Adipocyte (in vitro differentiated cells): ENCODE measurements at regions not wholly inside any gene's neighbourhood (a gene's known extent, or its start where the extent isn't known, plus 50 kb on each side); places are given as distances from the start of the nearest gene placed in this dataset.

Experiments used
- DNase-seq: peaks from one replicate; pipeline ENCODE4 v3.0.0-alpha.2; 2015; ENCODE audit warnings: low read depth
- H3K27me3 ChIP-seq: replicated peaks from 2 replicates; pipeline ENCODE4 v1.7.0; 2013; ENCODE audit warnings: mild to moderate bottlenecking, low read length, moderate library complexity; ENCODE audit not compliant: control insufficient read depth, insufficient read depth
- H3K36me3 ChIP-seq: 2 replicates; pipeline ENCODE4 v1.7.0; 2013; ENCODE audit warnings: low read length, mild to moderate bottlenecking, moderate library complexity; ENCODE audit not compliant: control insufficient read depth, insufficient read depth, severe bottlenecking
- H3K4me1 ChIP-seq: 2 replicates; pipeline ENCODE4 v1.7.0; 2013; ENCODE audit warnings: mild to moderate bottlenecking, low read length, moderate library complexity; ENCODE audit not compliant: control insufficient read depth, insufficient read depth
- H3K4me3 ChIP-seq: 2 replicates; pipeline ENCODE4 v1.7.0; 2013; ENCODE audit warnings: mild to moderate bottlenecking, low read length, moderate library complexity
- H3K9ac ChIP-seq: 2 replicates; pipeline ENCODE4 v1.7.0; 2013; ENCODE audit warnings: mild to moderate bottlenecking, low read length, moderate library complexity
- H3K9me3 ChIP-seq: 2 replicates; pipeline ENCODE4 v1.7.0; 2013; ENCODE audit warnings: mild to moderate bottlenecking, low read length, moderate library complexity; ENCODE audit not compliant: control insufficient read depth

- Histone ChIP-seq H3K36me3 (no peaks in the 10 kb centered on the region), H3K27me3 (no peaks in the 10 kb centered on the region), H3K9ac (no peak overlapping the region), H3K9me3 (no peaks in the 10 kb centered on the region), H3K4me3 (no peak overlapping the region), H3K4me1 (peaks cover 8% of the 10 kb centered on the region)
- DNase-seq = no peak
Measured at GRCh38 chr10:6783471-6783870, 203.4 kb upstream of the PRKCQ start.

- Histone ChIP-seq H3K27me3 (no peaks in the 10 kb centered on the region), H3K9me3 (no peaks in the 10 kb centered on the region), H3K9ac (no peak overlapping the region), H3K4me3 (no peak overlapping the region), H3K36me3 (no peaks in the 10 kb centered on the region), H3K4me1 (peaks cover 8% of the 10 kb centered on the region)
- no peak for DNase-seq
Measured at GRCh38 chr10:6782378-6782777, 202.3 kb upstream of the PRKCQ start.

GRCh38 chr10:6781133-6781770 lies 201.2 kb upstream of the PRKCQ start:
- Histone ChIP-seq H3K9me3 (no peaks in the 10 kb centered on the region), H3K9ac (no peak overlapping the region), H3K27me3 (peaks cover 2% of the 10 kb centered on the region), H3K36me3 (no peaks in the 10 kb centered on the region), H3K4me3 (no peak overlapping the region), H3K4me1 (peaks cover 3% of the 10 kb centered on the region)
- DNase-seq = no peak

- no peak for DNase-seq
- no peak overlapping the region for H3K4me3 ChIP-seq
- no peak overlapping the region for H3K9ac ChIP-seq
- no peaks in the 10 kb centered on the region for H3K9me3 ChIP-seq
- H3K4me1 ChIP-seq = peaks cover 3% of the 10 kb centered on the region
- no peaks in the 10 kb centered on the region for H3K36me3 ChIP-seq
- H3K27me3 ChIP-seq = peaks cover 10% of the 10 kb centered on the region
Measured at GRCh38 chr10:6780008-6780677, 200.1 kb upstream of the PRKCQ start.

GRCh38 chr10:6778992-6779701 lies 199.1 kb upstream of the PRKCQ start:
- Histone ChIP-seq H3K36me3 (no peaks in the 10 kb centered on the region), H3K4me3 (no peak overlapping the region), H3K27me3 (peaks cover 13% of the 10 kb centered on the region), H3K9ac (no peak overlapping the region), H3K4me1 (peaks cover 3% of the 10 kb centered on the region), H3K9me3 (no peaks in the 10 kb centered on the region)
- DNase-seq = peak; percentile 89

- H3K27me3 ChIP-seq = peaks cover 13% of the 10 kb centered on the region
- no peaks in the 10 kb centered on the region for H3K9me3 ChIP-seq
- H3K9ac ChIP-seq = no peak overlapping the region
- peaks cover 3% of the 10 kb centered on the region for H3K4me1 ChIP-seq
- H3K4me3 ChIP-seq = no peak overlapping the region
- no peak for DNase-seq
- no peaks in the 10 kb centered on the region for H3K36me3 ChIP-seq
Measured at GRCh38 chr10:6776170-6776569, 196.1 kb upstream of the PRKCQ start.

- Histone ChIP-seq H3K27me3 (peaks cover 13% of the 10 kb centered on the region), H3K4me1 (peaks cover 1% of the 10 kb centered on the region), H3K9ac (no peak overlapping the region), H3K4me3 (no peak overlapping the region), H3K9me3 (no peaks in the 10 kb centered on the region), H3K36me3 (no peaks in the 10 kb centered on the region)
- no peak for DNase-seq
Measured at GRCh38 chr10:6774406-6774805, 194.3 kb upstream of the PRKCQ start.

- no peak overlapping the region for H3K4me3 ChIP-seq
- H3K27me3 ChIP-seq = peaks cover 12% of the 10 kb centered on the region
- no peak overlapping the region for H3K9ac ChIP-seq
- H3K36me3 ChIP-seq = no peaks in the 10 kb centered on the region
- H3K9me3 ChIP-seq = no peaks in the 10 kb centered on the region
- peaks cover 4% of the 10 kb centered on the region for H3K4me1 ChIP-seq
- DNase-seq = no peak
Measured at GRCh38 chr10:6771331-6771730, 191.3 kb upstream of the PRKCQ start.

- H3K27me3 ChIP-seq = peaks cover 8% of the 10 kb centered on the region
Measured at GRCh38 chr10:6770846-6771245, 190.8 kb upstream of the PRKCQ start.

GRCh38 chr10:6769704-6770417 lies 189.8 kb upstream of the PRKCQ start:
- DNase-seq = no peak
- H3K9ac ChIP-seq = no peak overlapping the region
- peaks cover under 1% of the 10 kb centered on the region for H3K27me3 ChIP-seq
- no peak overlapping the region for H3K4me3 ChIP-seq
- no peaks in the 10 kb centered on the region for H3K9me3 ChIP-seq
- peaks cover 13% of the 10 kb centered on the region for H3K4me1 ChIP-seq
- H3K36me3 ChIP-seq = no peaks in the 10 kb centered on the region

More at GRCh38 chr10:6770846-6771245, 190.8 kb upstream of the PRKCQ start:
- Histone ChIP-seq H3K4me3 (no peak overlapping the region), H3K4me1 (peaks cover 6% of the 10 kb centered on the region), H3K36me3 (no peaks in the 10 kb centered on the region), H3K9me3 (no peaks in the 10 kb centered on the region), H3K9ac (no peak overlapping the region)
- DNase-seq = no peak
